VCaP (cell line): ENCODE measurements at regions not wholly inside any gene's neighbourhood (a gene's known extent, or its start where the extent isn't known, plus 50 kb on each side); places are given as distances from the start of the nearest gene placed in this dataset.
A peak's percentile ranks its signal among the peaks of the same experiment; 100 is the strongest.
"Not testable (repeated sequence)": the region's sequence is repeated elsewhere in the genome, so short reads cannot be mapped to it uniquely, and the experiment has no call there.

ENCODE experiments used
- H3K27ac ChIP-seq: fragments of 450-650 bp; 2 replicates; pipeline ENCODE4 v1.5.1; 2017
- TF ChIP-seq, protein P1 (sequence below): fragments of 450-650 bp; conservative IDR thresholded peaks from 2 replicates; pipeline ENCODE4 v1.5.1; 2017; ENCODE audit warnings: mild to moderate bottlenecking, moderate library complexity

DNA sequence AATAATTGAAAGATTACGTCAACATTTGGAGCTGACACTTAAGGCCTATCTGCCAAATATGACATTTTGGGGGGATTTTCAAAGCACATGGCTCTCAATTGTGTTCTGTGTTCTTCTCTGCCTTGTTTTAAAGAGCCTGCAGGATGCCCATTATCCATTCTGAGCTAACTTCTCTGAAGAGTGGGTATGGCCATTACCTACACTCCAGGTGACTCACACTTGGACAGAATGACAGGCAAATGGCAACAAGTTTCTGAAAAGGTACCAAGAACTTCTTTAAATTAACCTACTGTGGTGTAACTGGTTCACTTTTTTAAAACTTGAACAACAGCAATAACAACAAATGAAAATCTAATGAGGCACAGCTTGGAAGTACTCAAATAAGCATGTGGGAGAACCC is 834.9 kb upstream of the SLC39A10 start:
- TF ChIP-seq, protein P1, sequence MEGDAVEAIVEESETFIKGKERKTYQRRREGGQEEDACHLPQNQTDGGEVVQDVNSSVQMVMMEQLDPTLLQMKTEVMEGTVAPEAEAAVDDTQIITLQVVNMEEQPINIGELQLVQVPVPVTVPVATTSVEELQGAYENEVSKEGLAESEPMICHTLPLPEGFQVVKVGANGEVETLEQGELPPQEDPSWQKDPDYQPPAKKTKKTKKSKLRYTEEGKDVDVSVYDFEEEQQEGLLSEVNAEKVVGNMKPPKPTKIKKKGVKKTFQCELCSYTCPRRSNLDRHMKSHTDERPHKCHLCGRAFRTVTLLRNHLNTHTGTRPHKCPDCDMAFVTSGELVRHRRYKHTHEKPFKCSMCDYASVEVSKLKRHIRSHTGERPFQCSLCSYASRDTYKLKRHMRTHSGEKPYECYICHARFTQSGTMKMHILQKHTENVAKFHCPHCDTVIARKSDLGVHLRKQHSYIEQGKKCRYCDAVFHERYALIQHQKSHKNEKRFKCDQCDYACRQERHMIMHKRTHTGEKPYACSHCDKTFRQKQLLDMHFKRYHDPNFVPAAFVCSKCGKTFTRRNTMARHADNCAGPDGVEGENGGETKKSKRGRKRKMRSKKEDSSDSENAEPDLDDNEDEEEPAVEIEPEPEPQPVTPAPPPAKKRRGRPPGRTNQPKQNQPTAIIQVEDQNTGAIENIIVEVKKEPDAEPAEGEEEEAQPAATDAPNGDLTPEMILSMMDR = no peak
- H3K27ac ChIP-seq = no peak overlapping the region

DNA sequence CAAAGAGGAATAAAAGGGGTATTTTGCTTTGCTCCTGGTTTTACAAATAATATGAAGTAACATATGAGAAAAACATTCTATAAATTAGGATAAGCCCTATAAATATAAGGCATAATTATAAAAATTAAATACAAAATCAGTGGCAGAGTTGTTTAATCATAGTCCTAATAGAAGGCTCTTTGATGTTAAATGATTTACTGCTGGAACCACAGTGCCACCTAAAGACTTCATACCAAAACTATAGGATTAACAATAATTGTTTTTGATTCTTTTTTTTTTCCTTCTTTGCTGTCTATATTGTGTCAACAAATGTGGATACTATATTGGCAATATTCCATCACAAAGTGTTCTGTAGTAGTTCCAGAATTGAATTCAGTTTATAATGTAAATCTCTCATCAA is 837.7 kb upstream of the SLC39A10 start:
- no peak overlapping the region for H3K27ac ChIP-seq
- TF ChIP-seq, protein P1 = peak; percentile 57

DNA sequence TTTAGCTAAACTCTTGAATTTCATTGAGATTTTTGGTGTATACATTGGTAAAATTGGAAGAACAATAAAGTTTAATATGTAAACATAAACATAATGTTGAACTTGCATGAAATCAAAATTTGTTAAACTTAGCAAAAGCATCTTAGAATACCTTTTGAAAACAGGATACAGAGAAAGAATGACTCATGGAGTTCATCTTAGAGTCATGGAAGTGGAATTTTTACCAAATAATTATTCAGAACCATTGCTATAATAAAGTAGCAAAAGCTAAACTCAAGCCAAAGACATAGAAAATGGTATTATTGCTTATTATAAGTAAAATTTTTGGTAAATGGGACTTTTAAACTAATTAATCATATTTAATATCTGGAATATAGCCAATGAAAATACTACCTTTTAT is 841.6 kb upstream of the SLC39A10 start:
- TF ChIP-seq, protein P1 = no peak

GRCh38 chr2:194802589-194802988 is 854.4 kb upstream of the SLC39A10 start:
- TF ChIP-seq, protein P1 = no peak
- H3K27ac ChIP-seq = no peak overlapping the region

More for the DNA sequence above, 841.6 kb upstream of the SLC39A10 start:
- H3K27ac ChIP-seq = no peak overlapping the region

DNA sequence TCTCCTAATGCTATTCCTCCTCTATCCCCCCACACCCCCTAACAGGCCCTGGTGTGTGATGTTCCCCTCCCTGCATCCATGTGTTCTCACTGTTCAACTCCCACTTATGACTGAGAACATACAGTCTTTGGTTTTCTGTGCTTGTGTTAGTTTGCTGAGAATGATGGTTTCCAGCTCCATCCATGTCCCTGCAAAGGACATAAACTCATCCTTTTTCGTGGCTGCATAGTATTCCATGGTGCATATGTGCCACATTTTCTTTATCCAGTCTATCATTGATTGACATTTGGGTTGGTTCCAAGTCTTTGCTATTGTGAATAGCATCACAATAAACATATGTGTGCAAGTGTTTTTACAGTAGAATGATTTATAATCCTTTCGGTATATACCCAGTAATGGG is 870.0 kb upstream of the SLC39A10 start:
- not testable (repeated sequence) for H3K27ac ChIP-seq

DNA sequence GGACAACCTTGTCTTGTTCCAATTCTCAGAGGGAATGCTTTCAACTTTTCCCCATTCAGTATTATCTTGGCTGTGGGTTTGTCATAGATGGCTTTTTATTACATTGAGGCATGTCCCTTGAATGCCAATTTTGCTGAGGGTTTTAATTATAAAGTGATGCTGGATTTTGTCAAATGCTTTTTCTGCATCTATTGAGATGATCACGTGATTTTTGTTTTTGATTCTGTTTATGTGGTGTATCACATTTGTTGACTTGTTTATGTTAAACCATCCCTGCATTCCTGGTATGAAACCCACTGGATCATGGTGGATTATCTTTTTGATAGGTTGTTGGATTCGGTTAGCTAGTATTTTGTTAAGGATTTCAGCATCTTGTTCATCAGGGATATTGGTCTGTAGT is 885.6 kb upstream of the SLC39A10 start:
- H3K27ac ChIP-seq = not testable (repeated sequence)

DNA sequence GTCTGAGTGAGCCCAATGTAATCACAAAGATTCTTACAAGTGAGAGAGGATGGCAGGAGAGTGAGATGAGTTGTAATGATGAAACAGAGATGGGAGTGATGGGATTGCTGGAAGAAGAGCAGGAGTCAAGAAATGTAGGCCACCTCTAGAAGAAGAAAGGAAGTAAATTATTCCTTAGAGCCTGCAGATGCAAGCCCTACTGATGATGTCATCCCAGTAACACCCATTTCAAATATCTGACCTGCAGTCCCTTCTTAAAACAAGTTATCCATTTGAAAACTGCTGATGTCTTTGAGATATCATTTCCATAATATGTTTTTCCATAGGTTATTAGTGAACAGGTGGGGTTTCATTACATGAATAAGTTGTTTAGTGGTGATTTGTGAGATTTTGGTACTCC is 888.0 kb upstream of the SLC39A10 start:
- no peak overlapping the region for H3K27ac ChIP-seq
- TF ChIP-seq, protein P1 = no peak

DNA sequence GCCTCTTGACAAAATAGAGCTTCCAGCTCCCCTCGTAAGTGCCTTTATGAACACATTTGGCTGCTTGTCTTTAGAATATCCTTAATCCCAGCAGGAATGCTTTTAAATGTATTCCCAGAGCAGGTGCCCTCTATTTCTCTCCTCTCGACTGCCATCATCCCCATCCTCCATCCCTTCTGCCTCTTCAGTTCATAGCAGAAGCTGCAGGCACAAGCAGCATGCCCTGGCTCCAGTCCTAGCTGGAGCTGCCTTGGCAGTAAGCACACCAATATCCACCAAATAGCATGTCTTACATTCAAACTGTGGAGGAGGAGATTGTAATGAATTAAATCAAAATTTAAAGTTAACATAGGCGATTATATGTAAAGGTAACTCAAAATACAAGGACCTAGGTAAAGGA is 891.3 kb upstream of the SLC39A10 start:
- TF ChIP-seq, protein P1 = no peak
- no peak overlapping the region for H3K27ac ChIP-seq

DNA sequence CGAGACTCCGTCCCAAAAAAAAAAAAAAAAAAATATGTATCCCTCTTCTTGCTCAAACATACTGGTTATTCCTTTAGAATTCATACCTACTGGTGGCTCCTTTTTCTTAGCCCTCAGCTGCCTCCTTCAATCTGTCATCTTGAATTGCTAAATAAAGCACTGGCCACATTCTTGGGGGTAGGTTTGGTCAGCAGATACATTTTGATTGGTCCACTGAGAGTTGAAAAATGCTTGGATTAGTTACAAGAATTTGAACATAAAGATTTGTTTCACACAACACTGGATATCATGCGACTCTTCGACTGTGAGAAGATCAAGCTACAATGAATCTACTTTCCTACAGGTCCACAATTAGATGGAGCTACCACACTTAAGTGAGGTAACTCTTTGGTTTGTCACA is 906.1 kb upstream of the SLC39A10 start:
- TF ChIP-seq, protein P1 = no peak
- H3K27ac ChIP-seq = no peak overlapping the region
